BLaER1 (cell line): ENCODE measurements at regions not wholly inside any gene's neighbourhood (a gene's known extent, or its start where the extent isn't known, plus 50 kb on each side); places are given as distances from the start of the nearest gene placed in this dataset.

Experiments
- H3K27ac ChIP-seq: shearing (Covaris generic); formaldehyde crosslinking; 2 replicates; pipeline ENCODE4 v1.8.1; 2022
- H3K27me3 ChIP-seq: shearing (Covaris generic); formaldehyde crosslinking; 2 replicates; pipeline ENCODE4 v1.8.1; 2022
- H3K36me3 ChIP-seq: shearing (Covaris generic); formaldehyde crosslinking; 2 replicates; pipeline ENCODE4 v1.8.1; 2022
- H3K4me1 ChIP-seq: shearing (Covaris generic); formaldehyde crosslinking; 2 replicates; pipeline ENCODE4 v1.8.1; 2022
- H3K4me2 ChIP-seq: shearing (Covaris generic); formaldehyde crosslinking; 2 replicates; pipeline ENCODE4 v1.8.1; 2022
- H3K4me3 ChIP-seq: shearing (Covaris generic); formaldehyde crosslinking; 2 replicates; pipeline ENCODE4 v1.8.1; 2022
- H3K9ac ChIP-seq: shearing (Covaris generic); formaldehyde crosslinking; 2 replicates; pipeline ENCODE4 v1.8.1; 2022
- H3K9me3 ChIP-seq: shearing (Covaris generic); formaldehyde crosslinking; 2 replicates; pipeline ENCODE4 v1.8.1; 2022
- H4K20me1 ChIP-seq: shearing (Covaris generic); formaldehyde crosslinking; 2 replicates; pipeline ENCODE4 v1.8.1; 2022
- Cebpa-rat ChIP-seq: shearing (Covaris generic); IDR thresholded peaks from 2 replicates; pipeline ENCODE4 v1.8.1; 2022

- no peaks in the 10 kb centered on the region for H3K4me1 ChIP-seq
- H4K20me1 ChIP-seq, result no peaks in the 10 kb centered on the region
- H3K4me3 ChIP-seq, result no peak overlapping the region
- no peaks in the 10 kb centered on the region for H3K9me3 ChIP-seq
- H3K36me3 ChIP-seq, result no peaks in the 10 kb centered on the region
- H3K27ac ChIP-seq, result no peak overlapping the region
- H3K4me2 ChIP-seq, result no peak overlapping the region
- TF ChIP-seq Cebpa-rat, result no peak
- no peaks in the 10 kb centered on the region for H3K27me3 ChIP-seq
- no peak overlapping the region for H3K9ac ChIP-seq
These were observed 1465.4 kb upstream of the FLRT2 start for GRCh38 chr14:84064316-84065125.

DNA sequence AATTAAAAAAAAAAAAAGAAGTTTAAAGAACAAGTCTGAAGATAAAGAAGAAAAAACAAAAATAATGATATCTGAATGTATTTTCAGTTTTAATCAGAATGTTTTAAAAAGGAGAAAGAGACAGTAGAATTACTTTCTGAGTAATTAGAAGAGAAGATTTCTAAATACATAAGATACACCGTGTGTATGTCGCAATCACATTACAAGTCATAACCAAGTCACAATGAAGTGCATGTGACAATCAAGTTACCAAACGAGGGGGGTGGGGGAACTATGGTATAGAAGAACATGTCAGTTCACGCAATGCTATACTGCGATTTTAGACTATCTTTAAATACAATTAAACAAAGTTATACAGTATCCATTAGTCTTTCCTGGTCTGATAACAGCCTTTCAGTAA, 1464.1 kb upstream of the FLRT2 start:
- H3K27me3 ChIP-seq, result no peaks in the 10 kb centered on the region
- no peaks in the 10 kb centered on the region for H4K20me1 ChIP-seq
- H3K4me1 ChIP-seq, result no peaks in the 10 kb centered on the region
- no peaks in the 10 kb centered on the region for H3K9me3 ChIP-seq
- no peak overlapping the region for H3K4me2 ChIP-seq
- no peak overlapping the region for H3K27ac ChIP-seq
- H3K4me3 ChIP-seq, result no peak overlapping the region
- no peaks in the 10 kb centered on the region for H3K36me3 ChIP-seq
- no peak; the same call in 1 of the 2 replicates for TF ChIP-seq Cebpa-rat
- no peak overlapping the region for H3K9ac ChIP-seq

- H3K4me3 ChIP-seq, result no peak overlapping the region
- H3K36me3 ChIP-seq, result no peaks in the 10 kb centered on the region
- H3K4me2 ChIP-seq, result no peak overlapping the region
- TF ChIP-seq Cebpa-rat, result no peak
- no peaks in the 10 kb centered on the region for H3K9me3 ChIP-seq
- no peaks in the 10 kb centered on the region for H3K4me1 ChIP-seq
- H3K9ac ChIP-seq, result no peak overlapping the region
- no peaks in the 10 kb centered on the region for H3K27me3 ChIP-seq
- no peak overlapping the region for H3K27ac ChIP-seq
- no peaks in the 10 kb centered on the region for H4K20me1 ChIP-seq
These were observed 1461.7 kb upstream of the FLRT2 start for GRCh38 chr14:84068288-84068687.

GRCh38 chr14:84071061-84071460, 1458.9 kb upstream of the FLRT2 start:
- H3K36me3 ChIP-seq, result no peaks in the 10 kb centered on the region
- no peak overlapping the region for H3K9ac ChIP-seq
- H4K20me1 ChIP-seq, result no peaks in the 10 kb centered on the region
- TF ChIP-seq Cebpa-rat, result no peak
- no peaks in the 10 kb centered on the region for H3K9me3 ChIP-seq
- no peak overlapping the region for H3K4me2 ChIP-seq
- no peaks in the 10 kb centered on the region for H3K27me3 ChIP-seq
- no peaks in the 10 kb centered on the region for H3K4me1 ChIP-seq
- no peak overlapping the region for H3K4me3 ChIP-seq
- H3K27ac ChIP-seq, result no peak overlapping the region

DNA sequence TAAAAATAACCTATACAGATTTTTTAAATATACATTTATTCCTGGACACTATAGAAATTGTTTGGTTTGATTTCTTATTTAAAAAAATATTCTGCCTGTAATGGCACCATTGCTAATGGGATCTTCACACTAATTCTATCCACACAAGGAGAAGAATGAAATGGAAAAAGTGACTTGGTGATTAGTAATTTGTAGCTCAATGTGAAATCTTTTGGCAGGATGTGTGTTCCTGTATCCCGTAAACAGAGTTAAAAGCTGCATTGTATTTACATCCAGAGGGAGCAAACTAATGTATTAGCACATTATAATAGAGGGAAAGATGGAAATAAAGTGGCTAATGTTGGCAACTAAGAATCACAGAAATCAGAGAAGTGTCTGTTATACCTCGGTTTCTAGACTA, 1455.3 kb upstream of the FLRT2 start:
- Histone ChIP-seq H3K9ac (no peak overlapping the region), H3K4me2 (no peak overlapping the region), H3K27ac (no peak overlapping the region), H3K36me3 (no peaks in the 10 kb centered on the region), H3K4me1 (no peaks in the 10 kb centered on the region), H3K27me3 (no peaks in the 10 kb centered on the region; the same call in 1 of the 2 replicates), H3K9me3 (no peaks in the 10 kb centered on the region), H4K20me1 (no peaks in the 10 kb centered on the region), H3K4me3 (no peak overlapping the region)
- TF ChIP-seq Cebpa-rat, result no peak

DNA sequence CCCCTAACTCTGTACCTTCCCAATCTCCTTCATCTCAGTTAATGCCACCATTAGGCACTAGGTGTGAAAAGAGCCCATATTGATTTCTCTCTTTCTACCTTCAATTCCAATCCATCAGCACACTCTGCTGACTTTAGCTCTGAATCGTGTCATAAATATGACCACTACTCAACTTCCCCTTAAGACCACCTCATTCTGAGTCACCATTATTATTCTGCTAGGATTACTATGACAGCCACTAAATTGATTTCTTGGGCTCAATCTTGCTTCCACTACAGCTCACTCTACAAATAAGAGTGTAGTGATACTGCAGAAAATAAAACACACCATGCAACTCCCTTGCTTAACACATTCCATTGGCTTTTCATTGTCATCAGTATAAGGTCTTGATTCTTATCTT, 1449.0 kb upstream of the FLRT2 start:
- Histone ChIP-seq H3K27me3 (no peaks in the 10 kb centered on the region; the same call in 1 of the 2 replicates), H3K27ac (no peak overlapping the region), H3K4me2 (no peak overlapping the region), H3K4me3 (no peak overlapping the region), H4K20me1 (no peaks in the 10 kb centered on the region), H3K4me1 (no peaks in the 10 kb centered on the region), H3K36me3 (no peaks in the 10 kb centered on the region), H3K9ac (no peak overlapping the region), H3K9me3 (0 out of 2 replicates have a peak, but pooled peaks cover 5% of the 10 kb centered on the region)
- no peak for TF ChIP-seq Cebpa-rat

DNA sequence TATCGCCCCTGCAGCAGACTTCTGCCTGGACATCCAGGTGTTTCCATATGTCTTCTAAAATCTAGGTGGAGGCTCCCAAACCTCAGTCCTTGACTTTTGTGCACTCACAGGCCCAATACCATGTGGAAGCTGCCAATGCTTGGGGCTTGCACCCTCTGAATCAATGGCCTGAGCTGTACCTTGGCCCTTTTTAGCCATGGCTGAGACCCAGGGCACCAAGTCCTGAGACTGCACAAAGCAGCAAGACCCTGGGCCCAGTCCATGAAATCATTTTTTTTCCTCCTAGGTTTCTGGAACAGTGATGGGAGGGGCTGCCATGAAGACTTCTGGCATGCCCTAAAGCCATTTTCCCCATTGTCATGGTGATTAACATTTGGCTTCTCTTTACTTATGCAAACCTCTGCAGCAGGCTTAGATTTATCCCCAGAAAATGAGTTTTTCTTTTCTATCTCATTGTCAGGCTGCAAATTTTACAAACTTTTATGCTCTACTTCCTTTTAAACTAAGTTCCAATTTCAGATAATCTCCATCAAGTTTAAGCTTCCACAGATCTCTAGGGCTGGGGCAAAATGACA, 1445.8 kb upstream of the FLRT2 start:
- Histone ChIP-seq H3K27ac (no peak overlapping the region), H3K4me3 (no peak overlapping the region), H3K36me3 (no peaks in the 10 kb centered on the region), H4K20me1 (no peaks in the 10 kb centered on the region), H3K27me3 (no peaks in the 10 kb centered on the region), H3K4me1 (no peaks in the 10 kb centered on the region), H3K4me2 (no peak overlapping the region), H3K9ac (no peak overlapping the region), H3K9me3 (0 out of 2 replicates have a peak, but pooled peaks cover 5% of the 10 kb centered on the region)
- no peak for TF ChIP-seq Cebpa-rat

DNA sequence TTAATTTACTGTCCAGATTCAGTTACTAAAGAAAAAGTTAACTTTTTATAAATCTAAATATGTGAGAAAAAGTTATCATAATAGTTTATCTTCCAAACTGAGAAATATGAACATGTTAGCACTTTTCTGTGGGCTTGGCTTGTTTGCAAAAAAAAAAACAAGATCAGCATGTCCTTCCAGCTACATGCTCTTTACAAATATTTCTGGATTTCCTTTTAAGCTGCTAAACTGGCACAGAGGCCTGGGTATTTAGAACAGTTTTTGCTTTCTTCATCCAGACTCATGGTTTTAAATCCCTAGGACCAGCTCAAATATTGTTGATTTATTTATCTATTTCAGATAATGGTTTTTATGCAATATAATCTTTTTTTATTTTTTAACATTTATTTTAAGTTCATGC, 1444.5 kb upstream of the FLRT2 start:
- Histone ChIP-seq H3K4me3 (no peak overlapping the region), H3K27ac (no peak overlapping the region), H3K4me2 (no peak overlapping the region), H3K9me3 (0 out of 2 replicates have a peak, but pooled peaks cover 5% of the 10 kb centered on the region), H4K20me1 (no peaks in the 10 kb centered on the region), H3K9ac (no peak overlapping the region), H3K27me3 (no peaks in the 10 kb centered on the region), H3K36me3 (no peaks in the 10 kb centered on the region), H3K4me1 (no peaks in the 10 kb centered on the region)
- TF ChIP-seq Cebpa-rat, result no peak

DNA sequence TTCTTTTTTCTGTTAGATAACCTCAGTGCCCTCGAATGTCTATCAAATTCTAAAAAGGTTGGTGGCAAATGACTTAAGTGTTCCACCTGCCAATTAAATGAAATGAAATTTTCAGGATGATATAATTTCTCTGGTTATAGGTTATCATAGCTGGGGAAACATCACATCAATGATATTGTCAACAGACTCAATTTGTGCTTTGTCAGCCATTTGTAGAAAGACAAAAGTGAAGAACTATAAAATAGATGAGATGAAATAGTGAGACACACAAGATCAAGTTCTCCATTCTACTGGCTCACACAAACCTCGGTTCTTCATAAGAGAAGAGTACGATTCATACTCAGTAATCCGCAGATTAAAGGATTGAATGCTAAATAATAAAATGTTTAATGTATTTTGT, 1443.2 kb upstream of the FLRT2 start:
- 0 out of 2 replicates have a peak, but pooled peaks cover 5% of the 10 kb centered on the region for H3K9me3 ChIP-seq
- no peak overlapping the region for H3K4me3 ChIP-seq
- no peaks in the 10 kb centered on the region for H3K27me3 ChIP-seq
- no peak overlapping the region for H3K4me2 ChIP-seq
- TF ChIP-seq Cebpa-rat, result no peak
- no peak overlapping the region for H3K27ac ChIP-seq
- H3K36me3 ChIP-seq, result no peaks in the 10 kb centered on the region
- no peaks in the 10 kb centered on the region for H3K4me1 ChIP-seq
- H4K20me1 ChIP-seq, result no peaks in the 10 kb centered on the region
- no peak overlapping the region for H3K9ac ChIP-seq

DNA sequence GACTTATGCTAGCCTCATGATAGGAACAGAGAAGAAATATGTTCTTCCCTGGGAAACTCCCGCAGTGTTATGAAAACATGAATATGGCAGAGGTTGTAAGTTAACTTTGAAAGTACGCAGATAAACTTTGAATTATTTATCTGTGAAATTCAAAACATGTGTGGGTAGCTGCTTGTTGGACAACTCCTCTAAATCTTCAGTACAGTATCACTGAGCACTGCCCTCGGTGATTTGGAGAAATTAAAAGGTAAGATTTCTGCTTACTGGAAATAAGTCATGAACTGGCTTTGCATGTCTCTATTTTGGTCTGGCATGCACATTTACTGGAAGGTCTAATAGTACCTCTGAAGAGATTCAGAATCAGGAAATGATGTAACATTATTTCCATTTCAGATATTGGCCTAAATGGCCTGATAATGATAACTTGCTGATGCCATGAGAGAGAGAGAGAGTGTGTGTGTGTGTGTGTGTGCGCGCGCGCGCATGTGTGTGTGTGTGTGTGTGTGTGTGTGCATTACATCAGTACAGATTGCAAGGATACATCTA, 1441.9 kb upstream of the FLRT2 start:
- Histone ChIP-seq H3K36me3 (no peaks in the 10 kb centered on the region), H3K4me3 (no peak overlapping the region), H3K9me3 (0 out of 2 replicates have a peak, but pooled peaks cover 5% of the 10 kb centered on the region), H3K4me1 (no peaks in the 10 kb centered on the region), H3K27ac (no peak overlapping the region), H3K27me3 (no peaks in the 10 kb centered on the region), H4K20me1 (no peaks in the 10 kb centered on the region), H3K4me2 (no peak overlapping the region), H3K9ac (no peak overlapping the region)
- no peak for TF ChIP-seq Cebpa-rat
